GM19240 (cell line): ENCODE measurements at regions not wholly inside any gene's neighbourhood (a gene's known extent, or its start where the extent isn't known, plus 50 kb on each side); places are given as distances from the start of the nearest gene placed in this dataset.
"Not testable (repeated sequence)": the region's sequence is repeated elsewhere in the genome, so short reads cannot be mapped to it uniquely, and the experiment has no call there.

ENCODE experiments used
- DNase-seq: peaks from one replicate; pipeline ENCODE4 v3.0.0; 2011; ENCODE audit warnings: low spot score; ENCODE audit not compliant: insufficient read length

DNA sequence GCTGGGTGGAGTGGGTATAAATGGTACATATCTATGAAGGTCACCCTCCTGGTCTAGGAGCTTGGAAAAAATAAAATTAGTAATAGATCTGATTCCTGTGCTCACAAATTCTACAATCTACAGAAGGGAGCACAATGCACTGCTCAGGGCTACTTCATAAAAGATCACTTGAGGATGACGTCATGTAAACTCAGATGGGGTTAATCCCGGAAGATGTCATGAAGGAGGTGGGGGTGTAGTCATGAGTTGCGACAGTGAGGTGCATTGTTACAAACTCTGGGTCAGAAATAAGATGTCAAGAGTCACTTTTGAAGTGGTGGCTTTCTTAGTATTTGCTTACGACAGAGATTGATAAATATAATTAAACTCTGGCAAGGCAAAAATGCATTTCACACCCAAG is 68.2 kb downstream of the LHX9 start:
- no peak for DNase-seq

DNA sequence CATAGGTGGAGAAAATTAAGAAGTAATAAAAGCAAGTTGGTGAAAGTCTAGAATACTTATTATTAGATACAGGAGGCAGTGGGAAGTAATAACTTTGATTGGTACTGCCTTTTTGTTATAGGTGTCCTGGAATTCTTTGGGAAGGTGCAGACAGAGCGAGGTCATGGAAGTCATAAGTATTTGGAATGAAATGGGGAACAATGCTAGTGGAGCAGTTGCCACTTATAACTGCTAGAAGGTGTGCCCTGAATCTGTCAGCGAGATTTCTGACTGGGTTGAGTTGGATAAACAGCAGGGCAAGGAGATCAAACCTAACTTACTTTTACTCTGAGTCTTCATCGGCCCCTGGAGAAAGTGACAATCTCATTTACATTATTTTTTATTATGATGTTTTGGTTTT is 69.6 kb downstream of the LHX9 start:
- no peak for DNase-seq

DNA sequence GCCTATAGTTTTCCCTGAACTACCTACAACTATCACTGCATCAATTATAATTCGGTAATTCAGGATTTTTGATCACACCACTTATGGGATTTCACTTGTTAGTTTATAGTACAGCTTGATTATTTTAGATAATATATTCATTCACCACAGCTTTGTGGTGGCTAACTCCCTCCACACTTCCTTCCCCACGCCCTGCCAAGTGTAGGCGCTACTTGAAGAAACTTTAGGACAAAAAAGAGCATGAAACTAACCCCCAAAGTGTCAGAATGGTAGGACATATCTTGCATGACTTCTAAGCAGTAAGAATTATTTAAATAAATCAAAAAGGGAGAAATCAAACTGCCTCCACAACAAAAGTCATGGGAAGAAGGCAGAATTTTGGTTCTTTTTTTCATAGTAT is 70.1 kb downstream of the LHX9 start:
- DNase-seq, result no peak

DNA sequence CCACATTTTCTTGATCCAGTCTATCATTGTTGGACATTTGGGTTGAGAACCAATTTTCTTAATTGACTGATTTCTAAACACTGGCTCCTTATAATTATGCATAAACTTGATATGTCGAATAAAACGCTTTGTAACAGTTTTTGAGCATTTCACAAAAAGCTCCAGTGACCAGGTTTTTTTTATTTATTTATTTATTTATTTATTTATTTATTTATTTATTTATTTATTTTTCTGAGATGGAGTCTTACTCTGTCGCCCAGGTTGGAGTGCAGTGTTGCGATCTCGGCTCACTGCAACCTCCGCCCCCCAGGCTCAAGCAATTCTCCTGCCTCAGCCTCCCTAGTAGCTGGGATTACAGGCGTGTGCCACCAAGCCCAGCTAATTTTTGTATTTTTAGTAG is 71.4 kb downstream of the LHX9 start:
- DNase-seq, result not testable (repeated sequence)

DNA sequence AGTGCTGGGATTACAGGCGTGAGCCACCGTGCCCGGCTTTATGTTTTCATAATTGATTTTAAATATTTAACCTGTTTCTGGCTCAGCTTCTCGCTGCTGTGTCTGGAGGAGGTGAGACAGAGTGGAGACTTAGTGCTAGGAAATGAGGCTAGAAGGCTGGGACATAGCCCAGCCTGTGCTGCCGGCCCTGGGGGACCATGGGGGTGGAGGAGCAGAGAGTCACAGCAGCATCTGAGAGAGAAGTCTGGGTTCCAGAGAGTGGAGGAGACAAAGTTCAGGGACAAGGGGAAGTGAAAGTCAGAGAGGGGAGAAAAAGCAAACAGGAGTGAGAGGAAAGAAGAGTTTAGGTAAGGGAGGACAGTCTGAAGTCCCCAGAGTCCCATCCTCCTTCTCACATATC is 71.9 kb downstream of the LHX9 start:
- no peak for DNase-seq

DNA sequence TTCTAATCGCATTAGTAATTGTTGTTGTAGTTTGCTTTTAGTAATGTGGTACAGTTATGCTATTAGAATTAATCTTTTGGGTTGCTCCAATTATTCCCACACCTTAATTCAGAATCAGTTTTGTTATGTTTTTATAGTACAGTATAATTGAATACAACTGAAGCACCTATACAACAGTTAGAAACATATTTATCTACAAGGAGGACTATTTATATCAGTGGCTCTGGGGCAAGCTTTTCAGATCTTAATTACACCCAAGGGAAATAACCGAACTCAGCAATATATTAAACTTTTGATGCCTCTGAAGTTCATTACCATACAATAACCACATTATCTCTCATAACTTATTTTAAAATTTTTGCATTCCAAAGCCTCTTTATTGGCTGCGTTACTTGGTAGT is 74.4 kb downstream of the LHX9 start:
- no peak for DNase-seq

DNA sequence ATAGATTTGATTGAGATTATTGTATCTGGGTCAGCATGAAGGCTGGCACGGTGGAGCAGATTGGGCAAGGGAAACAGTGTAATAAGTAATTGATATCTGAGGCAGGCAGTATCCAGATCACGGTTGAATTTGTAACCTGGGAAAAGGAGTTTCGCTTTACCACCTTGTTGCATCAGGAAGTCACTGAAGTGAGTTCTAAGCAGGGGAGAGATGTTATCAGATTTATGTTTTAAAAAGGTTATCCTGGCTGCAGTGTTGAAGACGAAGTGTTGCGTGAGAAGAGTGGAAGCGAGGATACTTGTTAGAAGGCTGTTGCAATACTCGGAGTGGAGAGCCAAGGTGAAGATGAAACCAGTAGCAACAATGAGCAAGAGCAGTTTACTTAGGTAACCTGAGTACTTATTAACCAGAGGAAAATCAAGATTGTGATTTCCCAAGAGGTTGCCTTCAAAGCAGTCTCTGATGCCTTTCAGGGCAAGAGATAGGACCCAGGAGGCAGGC is 77.8 kb downstream of the LHX9 start:
- no peak for DNase-seq

DNA sequence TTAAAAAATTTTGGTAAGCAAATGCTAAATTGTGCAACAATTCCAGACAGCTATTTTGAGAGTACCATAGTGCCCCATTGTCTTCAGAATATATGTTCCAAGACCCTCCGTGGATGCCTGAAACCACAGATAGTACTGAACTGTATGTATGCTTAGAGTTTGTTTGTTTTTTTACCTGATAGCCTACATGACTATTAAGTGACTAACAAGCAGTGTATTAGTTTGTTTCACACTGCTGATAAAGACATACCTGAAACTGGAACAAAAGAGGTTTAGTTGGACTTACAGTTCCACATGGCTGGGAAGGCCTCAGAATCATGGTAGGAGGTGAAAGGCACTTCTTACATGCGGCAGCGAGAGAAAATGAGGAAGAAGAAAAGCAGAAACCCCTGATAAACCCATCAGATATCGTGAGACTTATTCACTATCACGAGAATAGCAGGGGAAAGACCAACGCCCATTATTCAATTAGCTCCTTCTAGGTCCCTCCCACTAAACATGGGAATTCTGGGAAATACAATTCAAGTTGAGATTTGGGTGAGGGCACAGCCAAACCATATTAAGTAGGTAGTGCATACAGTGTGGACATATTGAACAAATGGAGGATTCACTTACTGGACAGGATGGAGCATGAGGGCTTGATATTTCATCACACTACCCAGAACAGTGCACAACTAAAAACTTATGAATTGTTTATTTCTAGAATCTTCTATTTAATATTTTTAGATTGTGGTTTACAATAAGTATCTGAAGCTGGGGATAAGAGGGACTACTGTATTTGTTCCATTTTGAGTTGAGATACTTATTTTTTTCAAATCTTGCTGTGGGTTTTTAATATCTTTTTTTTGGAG is 78.5 kb downstream of the LHX9 start:
- DNase-seq, result no peak

DNA sequence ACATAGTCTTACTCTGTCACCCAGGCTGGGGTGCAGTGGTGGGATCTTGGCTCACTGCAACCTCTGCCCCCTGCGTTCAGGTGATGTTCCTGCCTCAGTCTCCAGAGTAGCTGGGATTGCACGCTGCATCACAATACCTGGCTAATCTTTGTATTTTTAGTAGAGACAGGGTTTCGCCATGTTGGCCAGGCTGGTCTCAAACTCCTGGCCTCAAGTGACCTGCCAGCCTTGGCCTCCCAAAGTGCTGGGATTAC is 79.0 kb downstream of the LHX9 start:
- DNase-seq, result not testable (repeated sequence)

DNA sequence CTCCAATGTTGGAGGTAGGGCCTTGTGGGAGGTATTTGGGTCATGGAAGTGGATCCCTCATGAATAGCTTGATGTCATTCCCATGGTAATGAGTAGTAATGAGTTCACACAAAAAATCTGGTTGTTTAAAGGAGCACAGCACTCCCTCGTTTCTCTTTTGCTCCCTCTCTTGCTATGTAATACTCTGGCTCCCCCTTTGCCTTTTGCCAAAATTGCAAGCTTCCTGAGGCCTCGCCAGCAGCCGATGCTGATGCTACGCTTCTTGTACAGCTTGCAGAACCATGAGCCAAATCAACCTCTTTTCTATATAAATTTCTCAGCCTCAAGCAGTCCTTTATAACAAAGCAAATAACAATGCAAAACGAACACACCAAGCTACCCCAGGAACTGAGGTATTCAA is 80.9 kb downstream of the LHX9 start:
- no peak for DNase-seq

DNA sequence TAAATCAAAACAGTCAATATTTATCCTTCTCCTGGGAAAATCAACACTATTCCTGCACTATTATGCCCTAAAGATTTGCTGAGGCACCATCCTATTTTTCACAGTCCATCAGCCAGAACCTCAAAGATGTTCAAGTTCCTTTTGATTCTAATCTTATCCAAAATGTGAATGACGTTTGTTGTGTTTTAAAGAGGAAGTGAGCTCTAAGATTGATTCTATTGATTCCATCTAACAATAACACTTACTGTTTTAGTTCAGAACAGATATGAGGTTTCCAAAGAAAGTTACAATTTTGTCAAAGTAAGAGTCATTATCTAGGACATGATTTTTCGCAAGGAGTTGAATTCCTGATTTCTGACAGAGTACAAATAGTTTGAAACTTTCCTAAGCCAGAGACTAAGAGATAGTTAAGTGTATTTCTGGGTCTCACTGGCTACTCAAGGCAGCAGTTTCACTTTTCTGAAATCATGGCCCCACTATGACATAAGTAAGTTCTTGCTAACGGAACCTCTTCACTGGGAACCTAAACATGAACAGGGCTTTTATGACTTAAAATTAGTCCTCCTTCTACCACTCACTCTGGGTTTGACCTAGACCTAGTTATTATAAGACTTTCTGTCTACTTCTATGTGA is 84.7 kb downstream of the LHX9 start:
- no peak for DNase-seq

DNA sequence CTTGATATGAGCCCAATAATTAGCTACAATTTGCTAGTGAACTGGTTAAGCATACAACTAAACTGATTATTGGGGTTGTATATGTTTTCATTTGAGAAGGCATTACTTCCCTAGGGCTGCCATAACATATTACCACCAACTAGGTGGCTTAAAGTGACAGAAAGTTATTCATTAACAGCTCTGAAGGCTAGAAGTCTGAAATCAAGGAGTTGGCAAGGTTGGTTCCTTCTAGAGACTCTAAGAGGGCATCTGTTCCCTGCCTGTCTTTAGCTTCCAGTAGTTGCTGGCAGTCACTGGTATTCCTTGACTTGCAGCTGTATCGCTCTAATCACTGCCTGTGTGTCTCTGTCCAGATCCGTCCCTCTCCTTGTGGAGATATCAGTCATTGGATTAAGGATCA is 86.3 kb downstream of the LHX9 start:
- no peak for DNase-seq

DNA sequence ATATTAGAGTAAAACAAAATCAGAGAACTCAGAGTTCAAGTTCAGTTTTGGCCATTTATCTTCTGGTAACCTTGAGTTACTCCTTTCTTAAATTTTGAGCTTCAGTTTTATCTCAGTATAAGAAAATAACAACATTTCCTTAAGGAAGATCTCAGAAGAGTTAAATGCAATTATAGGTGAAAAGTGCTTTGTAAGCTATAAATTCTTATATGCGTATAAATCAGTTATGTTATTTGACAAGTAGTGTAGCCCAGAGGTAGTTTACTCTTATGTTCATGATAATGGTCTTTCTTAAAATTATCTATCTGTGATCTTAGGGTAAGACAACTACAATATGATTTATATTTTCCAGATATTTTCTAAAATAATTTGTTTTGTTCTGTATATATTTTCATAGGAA is 89.8 kb downstream of the LHX9 start:
- no peak for DNase-seq

DNA sequence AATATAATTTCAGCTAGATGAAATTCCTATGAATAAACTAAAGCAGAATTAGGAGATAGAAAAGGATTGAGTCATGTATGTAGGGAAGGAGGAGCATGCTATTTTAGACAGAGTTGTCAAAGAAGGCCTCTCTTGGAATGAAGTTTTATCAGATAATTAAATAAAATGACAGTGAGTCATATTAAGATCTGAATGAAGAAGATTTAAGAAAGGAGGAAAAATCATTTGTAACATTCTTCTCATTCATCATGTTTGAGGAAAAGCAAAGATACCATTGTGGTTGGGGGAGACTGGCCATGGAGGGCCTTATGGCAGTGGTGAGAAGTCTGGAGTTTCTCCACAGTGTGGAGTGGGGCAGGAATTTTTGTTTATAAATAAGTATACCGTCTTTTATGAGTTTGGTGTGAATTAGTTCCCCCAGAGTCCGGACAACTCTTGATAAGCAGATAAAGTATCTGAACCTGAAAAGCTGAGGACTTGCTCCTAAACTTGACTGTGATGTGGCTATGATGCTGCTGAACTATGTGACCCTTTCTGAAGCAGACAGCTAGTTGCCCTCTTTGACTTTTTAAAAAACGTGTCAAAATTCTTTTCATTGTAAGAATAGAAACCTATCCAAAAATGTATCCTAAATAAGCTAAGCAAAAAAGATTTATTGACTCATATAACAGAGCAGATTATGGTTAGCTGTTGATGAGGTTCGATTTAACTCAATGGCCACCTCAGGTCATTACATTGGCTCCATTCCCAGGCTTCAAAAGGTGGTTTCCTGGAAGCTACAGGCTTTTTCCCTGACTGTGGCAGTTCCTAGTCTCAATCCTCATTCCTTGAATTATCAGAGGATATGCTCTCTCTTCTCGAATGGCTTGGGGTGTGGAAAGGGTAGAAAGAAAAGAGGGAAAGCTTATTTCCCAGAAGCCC is 90.8 kb downstream of the LHX9 start:
- no peak for DNase-seq

DNA sequence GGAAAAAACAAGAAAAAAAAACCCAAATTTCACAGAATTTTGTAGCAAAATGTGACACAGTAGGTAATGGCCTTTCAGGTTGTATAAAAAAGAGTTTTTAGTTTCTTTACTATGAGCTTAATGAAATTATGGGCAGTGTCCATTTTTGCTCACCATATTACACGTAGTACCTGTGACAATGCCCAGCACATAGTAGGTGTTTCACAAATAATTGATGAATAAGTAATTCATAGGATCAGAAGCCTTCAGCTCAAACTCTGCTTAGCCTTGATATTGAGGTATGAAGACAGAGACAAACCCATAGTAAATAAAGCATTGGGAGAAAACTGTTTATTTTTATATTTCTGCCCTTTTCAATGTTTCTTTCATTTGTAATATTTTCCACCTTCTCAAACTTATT is 97.2 kb downstream of the LHX9 start:
- no peak for DNase-seq

DNA sequence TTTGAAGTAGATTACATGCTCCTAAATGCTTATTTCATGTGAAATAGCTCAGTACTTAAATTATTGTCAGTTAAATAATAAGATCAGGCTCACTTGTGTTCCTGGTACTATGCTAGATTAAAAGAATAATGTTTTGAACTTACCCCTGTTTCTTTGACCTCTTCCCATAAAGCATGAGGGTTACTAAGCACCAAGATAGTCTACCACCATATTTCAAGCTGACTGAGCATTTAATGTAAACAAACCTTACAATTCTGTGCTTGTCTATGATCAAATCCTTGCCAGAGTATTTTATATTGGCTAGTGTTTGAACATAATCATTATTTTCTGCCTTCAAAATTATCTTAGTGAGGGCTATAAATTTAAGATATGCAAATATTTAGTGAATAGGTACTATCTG is 98.1 kb downstream of the LHX9 start:
- no peak for DNase-seq

DNA sequence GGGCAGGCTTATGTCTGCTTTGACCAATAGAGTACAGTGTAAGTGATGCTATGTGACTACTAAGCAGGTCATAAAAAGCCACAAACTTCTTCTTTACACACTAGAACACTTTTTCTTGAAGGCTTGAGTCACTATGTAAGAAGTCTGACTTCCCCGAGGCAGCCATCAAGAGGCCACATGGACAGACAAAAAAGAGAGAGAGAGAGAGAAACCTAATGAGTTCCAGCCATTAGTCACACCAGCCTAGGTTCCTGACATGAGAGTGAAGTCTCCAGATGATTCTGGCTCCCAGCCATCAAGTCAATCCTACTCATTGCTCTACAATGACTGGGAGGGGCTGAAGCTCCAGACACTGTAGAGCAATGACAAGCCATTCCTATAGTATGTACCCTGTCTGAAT is 101.4 kb downstream of the LHX9 start:
- DNase-seq, result no peak

DNA sequence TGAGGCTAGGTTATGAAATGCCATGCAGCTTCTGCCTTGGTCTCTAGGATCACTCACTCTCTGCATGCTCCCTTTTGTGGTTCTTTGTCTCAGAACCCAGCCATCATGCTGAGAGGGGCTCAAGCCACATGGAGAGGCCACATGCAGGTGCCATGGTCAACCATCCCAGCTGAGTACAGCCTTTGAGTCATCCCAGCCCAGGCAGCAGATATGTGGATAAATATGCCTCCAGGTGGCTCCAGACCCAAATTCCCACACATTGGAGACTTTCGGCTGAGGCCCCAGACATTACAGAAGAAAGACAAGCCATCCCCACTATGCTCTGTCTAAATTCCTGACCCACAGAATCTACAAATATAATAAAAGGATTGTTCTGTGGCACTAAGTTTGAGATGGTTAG is 102.0 kb downstream of the LHX9 start:
- DNase-seq, result no peak

DNA sequence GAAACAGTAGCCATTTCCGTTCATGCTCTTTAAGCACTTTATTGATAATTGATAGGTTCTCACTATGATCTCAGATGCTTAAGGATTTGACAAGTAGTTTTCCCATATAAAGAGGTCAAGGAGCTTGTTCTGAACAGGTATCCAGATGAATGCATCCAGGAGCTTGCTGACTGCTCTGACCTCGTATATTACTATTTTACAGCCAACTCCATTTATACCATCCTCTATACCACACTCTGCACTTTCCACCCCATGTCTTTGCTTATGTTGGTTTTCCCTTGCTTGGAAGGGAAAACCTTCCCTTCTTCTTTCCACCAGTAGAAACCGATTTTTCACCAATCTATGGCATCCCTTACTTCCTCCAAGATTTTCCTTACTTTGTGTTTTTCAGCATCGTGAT is 107.2 kb downstream of the LHX9 start:
- no peak for DNase-seq

DNA sequence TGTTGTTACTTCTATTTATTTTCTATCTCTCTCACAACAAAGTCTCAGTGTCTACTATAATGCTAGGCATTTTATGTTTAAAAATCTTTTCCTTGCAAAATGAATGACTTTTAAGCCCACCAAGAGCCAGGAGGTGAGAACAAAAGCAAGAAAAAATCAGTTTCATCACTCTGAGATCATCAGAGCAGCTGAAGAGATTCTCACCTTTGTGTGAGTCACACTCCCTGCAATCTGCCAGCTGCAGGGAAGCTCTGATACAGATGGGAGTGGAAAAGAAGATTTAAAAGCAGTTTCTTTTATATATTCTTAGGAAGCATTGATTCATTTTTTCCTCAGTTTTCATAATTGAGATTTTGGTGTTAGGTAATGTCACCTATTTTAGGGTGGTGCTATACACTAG is 107.6 kb downstream of the LHX9 start:
- DNase-seq, result no peak

DNA sequence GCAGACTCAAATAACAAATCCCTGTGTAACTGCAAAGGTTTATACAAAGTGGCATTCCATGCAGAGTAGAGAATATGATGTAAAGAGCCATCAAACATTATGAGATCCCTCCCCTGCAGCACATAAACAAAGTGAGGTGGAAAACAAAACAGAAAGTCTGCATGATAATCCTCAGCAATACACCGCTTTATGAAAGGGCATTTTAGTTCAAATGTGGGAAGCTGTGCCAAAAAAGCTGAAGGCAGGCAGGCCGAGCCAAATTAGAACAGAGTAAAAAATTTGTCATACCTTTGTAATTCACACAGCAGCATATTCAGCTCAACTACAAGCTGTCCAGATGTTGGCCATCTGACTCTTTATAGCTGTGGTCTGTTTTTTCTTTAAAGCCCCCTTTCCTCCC is 113.5 kb downstream of the LHX9 start:
- DNase-seq, result no peak

DNA sequence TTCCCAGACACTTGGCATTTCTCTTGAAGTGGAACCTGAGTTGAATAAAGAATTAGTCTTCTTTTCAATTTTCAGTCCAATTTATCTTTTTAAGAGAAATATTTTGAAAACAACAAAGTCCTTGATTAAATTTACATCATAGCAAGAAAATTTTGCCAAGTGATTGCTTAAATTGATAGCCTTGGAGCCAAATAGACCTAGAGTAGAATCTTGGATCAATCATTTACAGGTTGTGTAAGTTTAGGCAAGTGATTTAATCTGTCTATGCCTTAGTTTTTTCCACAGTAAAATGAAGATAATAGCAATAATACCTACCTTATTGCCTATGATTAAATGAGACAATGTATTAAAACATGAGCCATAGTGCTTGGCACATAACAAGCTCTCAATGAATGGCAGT is 113.9 kb downstream of the LHX9 start:
- no peak for DNase-seq
